HG02759 (cell line): ENCODE measurements at regions not wholly inside any gene's neighbourhood (a gene's known extent, or its start where the extent isn't known, plus 50 kb on each side); places are given as distances from the start of the nearest gene placed in this dataset.

Source experiments
- ATAC-seq: cut with Tn5 transposase; IDR thresholded peaks from one replicate; pipeline ENCODE4 v1.9.1; 2021; ENCODE audit warnings: mild to moderate bottlenecking, moderate library complexity; ENCODE audit not compliant: unreplicated experiment

GRCh38 chr18:42137693-42138375 is 182.8 kb downstream of the PIK3C3 start:
- ATAC-seq, result no peak

DNA sequence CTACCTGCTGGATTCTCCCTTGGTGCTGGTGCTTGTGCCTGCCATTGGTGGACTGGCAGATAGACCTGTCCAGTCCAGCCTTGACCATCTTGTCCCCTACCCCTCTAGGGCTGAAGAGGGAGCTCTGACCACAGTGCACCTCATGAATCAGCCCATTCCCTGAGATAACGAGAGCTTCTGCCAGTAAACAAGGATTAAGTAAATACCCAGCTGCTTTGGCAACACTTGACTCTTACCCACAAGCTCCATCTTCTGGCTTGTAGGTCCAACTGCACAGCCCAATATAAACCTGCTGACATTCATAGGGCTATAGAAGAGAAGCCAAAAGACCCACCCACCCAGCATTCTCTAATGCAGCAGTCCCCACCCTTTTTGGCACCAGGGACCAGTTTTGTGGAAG is 186.4 kb downstream of the PIK3C3 start:
- no peak for ATAC-seq

- no peak for ATAC-seq
These were observed 200.0 kb downstream of the PIK3C3 start for GRCh38 chr18:42155024-42155423.

DNA sequence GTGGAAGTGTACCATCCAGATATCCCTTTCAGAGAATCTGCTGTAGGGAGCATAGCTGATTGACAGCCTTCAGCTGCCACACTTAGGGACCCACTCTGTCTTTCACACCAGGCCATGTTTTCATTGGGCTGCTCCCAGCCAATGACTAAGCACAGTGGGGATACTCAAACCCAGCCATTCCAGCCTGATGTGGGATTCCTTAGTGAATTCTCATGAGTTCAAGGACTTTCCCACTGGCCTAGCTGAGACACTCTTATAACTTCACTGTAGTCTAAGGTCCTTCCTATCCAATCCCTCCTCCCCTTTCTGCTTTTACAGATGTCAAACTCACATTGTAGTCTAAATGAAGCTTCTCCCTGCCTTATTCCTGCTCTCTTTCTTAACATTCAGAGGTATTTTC is 201.2 kb downstream of the PIK3C3 start:
- no peak for ATAC-seq

GRCh38 chr18:42157420-42157819 is 202.4 kb downstream of the PIK3C3 start:
- no peak for ATAC-seq

DNA sequence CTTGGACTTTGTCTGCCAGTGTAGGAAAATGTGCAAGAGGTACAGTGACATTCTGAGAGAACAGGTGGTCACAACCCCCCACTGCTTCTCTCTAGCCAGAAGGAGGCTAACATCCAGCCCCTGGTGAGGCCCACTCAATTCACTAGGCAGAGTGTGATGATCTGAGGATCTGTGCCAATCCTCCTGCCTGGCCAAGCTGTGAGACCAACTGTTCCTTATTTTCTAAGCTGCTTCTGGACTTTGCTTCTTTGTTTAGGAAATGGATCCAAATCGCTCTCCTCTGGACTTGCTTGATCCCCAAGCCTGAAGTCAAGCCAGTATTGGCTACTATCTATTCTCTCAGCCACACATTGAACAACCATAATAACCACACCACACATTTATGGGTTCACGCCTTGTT is 202.8 kb downstream of the PIK3C3 start:
- ATAC-seq, result no peak

- no peak for ATAC-seq
These were observed 204.1 kb downstream of the PIK3C3 start for GRCh38 chr18:42159146-42159545.

- no peak for ATAC-seq
These were observed 208.3 kb downstream of the PIK3C3 start for GRCh38 chr18:42163321-42163720.

- no peak for ATAC-seq
These were observed 209.5 kb downstream of the PIK3C3 start for GRCh38 chr18:42164556-42164955.

DNA sequence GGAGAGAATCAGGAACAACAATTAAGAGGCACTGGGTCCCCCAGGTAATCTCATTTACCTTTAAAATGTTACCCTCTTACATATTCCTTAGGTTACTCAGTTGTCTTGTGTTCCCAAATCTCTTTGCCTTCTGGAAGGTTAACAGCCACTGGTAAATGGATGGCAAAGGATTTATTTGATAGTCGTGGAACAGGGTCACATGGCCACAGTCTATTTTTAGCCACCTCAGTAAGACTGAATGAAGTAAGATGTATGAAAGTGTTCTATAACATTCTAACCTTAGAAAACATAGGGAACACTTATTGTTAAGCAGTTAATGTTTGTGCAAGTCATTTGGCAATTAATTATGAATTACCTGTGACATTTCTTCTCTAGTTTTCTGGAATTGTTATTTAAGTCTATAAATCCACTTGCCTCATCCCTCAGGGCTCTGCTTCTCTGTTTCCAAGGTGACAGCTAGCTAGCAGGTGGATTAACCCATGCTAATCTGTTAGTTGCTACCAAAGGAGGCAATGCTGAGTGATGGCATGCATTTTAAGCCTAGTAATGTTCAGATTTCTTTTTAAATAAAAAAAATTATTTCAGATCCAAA is 211.0 kb downstream of the PIK3C3 start:
- no peak for ATAC-seq

- no peak for ATAC-seq
These were observed 213.5 kb downstream of the PIK3C3 start for GRCh38 chr18:42168487-42168886.

DNA sequence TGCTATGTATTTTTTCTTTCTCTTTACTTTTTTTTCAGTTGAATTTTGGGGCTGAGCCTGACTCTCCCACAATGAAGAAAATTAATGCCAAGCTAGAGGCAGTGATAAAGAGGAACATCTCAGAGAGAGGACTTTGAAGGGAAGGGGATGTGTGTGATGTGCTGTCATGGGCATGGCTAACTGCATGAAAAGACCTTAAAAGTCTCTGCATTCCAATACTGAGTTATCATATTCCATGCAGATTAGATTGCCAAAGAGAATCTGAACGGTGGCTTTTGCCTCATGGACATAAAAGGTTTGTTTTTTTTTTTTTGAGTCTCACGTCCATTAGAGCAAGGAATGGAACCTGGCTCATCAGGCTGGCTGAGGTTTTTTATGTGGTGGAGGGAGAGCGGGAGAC is 213.9 kb downstream of the PIK3C3 start:
- ATAC-seq, result no peak

GRCh38 chr18:42174909-42175308 is 219.9 kb downstream of the PIK3C3 start:
- ATAC-seq, result no peak

DNA sequence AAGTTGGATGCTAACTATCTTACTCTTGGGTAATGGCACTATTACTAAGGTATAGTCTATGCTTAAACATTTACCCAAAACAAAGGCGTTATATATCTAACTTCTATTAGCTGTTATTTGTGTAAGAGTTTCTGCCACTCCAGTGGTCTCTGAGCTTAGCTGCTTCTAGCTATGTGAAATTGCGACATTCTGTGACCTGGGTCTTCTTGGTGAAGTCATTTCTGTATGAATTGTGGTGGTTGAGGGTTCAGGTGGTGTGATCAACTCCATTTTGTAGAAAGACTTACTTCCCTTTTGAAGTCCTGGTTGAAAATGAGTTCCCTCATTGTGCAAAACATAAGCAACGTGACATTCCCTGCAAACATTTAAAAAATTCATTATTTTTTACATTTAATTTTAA is 221.6 kb downstream of the PIK3C3 start:
- ATAC-seq, result peak; percentile 64

- ATAC-seq, result no peak
These were observed 222.4 kb downstream of the PIK3C3 start for GRCh38 chr18:42177390-42177789.

DNA sequence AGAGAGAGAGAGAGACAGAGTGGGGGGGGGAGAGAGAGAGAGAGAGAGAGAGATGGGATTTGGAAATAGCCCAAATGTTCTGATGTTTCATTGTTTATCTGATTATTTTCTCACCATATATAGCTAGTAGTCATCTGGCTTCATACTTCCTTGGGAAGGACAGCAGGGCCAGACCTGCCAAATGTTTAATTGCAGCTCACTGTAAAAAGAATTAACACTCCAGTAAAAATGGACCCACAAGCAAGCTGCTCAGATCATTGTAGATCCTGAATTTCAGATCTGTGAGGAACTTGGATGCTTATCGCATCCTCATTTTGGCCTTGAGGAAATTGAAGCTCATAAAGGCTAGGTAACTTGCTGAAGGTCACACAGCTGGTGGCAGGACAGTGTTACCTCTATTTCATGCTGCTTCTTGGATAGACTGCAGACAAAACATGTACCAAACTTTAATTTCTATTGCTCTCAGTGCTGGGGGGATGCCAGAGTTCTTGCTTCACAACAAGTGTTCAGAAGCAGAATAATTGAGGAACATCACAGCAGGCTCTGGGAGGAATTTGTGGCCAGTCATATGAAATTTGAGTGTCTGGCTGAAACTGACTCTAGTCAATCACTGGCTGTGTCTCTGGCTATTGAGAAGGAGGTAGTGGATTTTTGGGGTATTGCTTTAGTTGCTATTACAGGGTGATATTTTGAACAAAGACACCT is 223.5 kb downstream of the PIK3C3 start:
- ATAC-seq, result no peak

- no peak for ATAC-seq
These were observed 224.6 kb downstream of the PIK3C3 start for GRCh38 chr18:42179542-42180121.

DNA sequence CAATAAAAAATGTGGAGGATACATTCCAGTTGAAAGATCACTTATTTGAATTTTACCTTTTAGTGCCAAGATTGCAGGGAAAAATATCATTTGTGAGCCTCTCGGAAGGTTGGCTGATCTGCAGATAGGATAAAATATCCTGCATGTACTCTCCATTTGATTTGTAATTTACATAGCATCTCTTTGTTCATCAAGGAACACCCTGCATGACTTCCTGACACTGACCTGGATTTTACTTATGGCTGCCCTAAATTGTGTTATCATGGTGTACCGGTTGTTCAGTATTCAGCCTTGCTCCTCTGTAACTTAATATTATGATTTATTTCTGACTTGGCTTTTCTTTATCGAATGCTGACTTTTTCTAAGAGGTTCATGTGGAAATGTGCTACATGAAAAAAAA is 226.4 kb downstream of the PIK3C3 start:
- no peak for ATAC-seq

GRCh38 chr18:42182728-42183700 is 228.0 kb downstream of the PIK3C3 start:
- ATAC-seq, result no peak

DNA sequence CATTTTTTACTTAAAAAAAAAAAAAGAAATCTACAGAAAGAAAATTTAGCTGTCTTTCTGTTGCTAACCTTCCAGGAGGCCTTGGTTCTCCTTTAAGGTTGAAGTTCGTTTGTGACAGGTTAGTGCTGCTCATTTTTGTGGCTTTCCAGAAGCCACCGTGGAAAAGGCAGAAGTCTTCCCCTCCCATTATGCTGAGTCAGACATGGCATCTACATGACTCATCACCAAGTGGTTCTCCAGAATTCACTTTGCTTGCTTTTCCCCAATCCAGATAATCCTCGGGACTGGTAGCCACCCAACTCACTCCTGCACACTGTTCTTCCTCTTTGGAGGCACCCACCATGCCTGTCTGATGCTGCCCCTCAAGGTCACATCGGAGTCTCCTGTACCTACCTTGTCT is 228.7 kb downstream of the PIK3C3 start:
- no peak for ATAC-seq
